Prostate gland (tissue), 2 donors: ENCODE measurements at regions not wholly inside any gene's neighbourhood (a gene's known extent, or its start where the extent isn't known, plus 50 kb on each side); places are given as distances from the start of the nearest gene placed in this dataset.

Experiments used
- CTCF ChIP-seq, 4 experiments: fragments of 200-600 bp in 2 of 4; fragments of 450-650 bp in 2 of 4; sonication (generic) in 2 of 4; IDR thresholded peaks; 1 replicate in 3 of 4; 2 replicates in 1 of 4; pipeline ENCODE4 v1.5.1; 2016 to 2019; ENCODE audit warnings: antibody characterized with exemption in 4 of 4, mild to moderate bottlenecking in 2 of 4, moderate library complexity in 2 of 4
- POLR2A ChIP-seq: fragments of 450-650 bp; IDR thresholded peaks from one replicate; pipeline ENCODE4 v1.6.1; 2016; ENCODE audit warnings: antibody characterized with exemption, mild to moderate bottlenecking

GRCh38 chr10:4343091-4343490 lies 482.9 kb upstream of the AKR1E2 start:
- TF ChIP-seq CTCF (IDR thresholded peaks at IDR 0.05) (no peak), POLR2A (no peak)
